Esophagus muscularis mucosa (tissue), 4 donors: ENCODE measurements at regions not wholly inside any gene's neighbourhood (a gene's known extent, or its start where the extent isn't known, plus 50 kb on each side); places are given as distances from the start of the nearest gene placed in this dataset.

ENCODE experiments used
- EP300 ChIP-seq: sonication (generic); formaldehyde crosslinking; IDR thresholded peaks from one replicate; pipeline ENCODE4 v1.6.1; 2017; ENCODE audit warnings: antibody characterized with exemption
- POLR2A ChIP-seq: fragments of 450-650 bp; IDR thresholded peaks from one replicate; pipeline ENCODE4 v1.6.1; 2017; ENCODE audit warnings: antibody characterized with exemption, moderate library complexity, mild to moderate bottlenecking, low read depth
- POLR2AphosphoS5 ChIP-seq, 2 donors: sonication (generic); formaldehyde crosslinking; IDR thresholded peaks; one replicate each; pipeline ENCODE4 v1.6.1; 2017; ENCODE audit warnings: antibody characterized with exemption in 2 of 2
- TF ChIP-seq, protein P1 (sequence below), 3 experiments: fragments of 200-600 bp in 2 of 3; fragments of 450-650 bp in 1 of 3; sonication (generic) in 2 of 3; IDR thresholded peaks; one replicate each; pipeline ENCODE4 v1.5.1; 2017 to 2019; ENCODE audit warnings: antibody characterized with exemption in 3 of 3, mild to moderate bottlenecking in 2 of 3, moderate library complexity in 1 of 3

DNA sequence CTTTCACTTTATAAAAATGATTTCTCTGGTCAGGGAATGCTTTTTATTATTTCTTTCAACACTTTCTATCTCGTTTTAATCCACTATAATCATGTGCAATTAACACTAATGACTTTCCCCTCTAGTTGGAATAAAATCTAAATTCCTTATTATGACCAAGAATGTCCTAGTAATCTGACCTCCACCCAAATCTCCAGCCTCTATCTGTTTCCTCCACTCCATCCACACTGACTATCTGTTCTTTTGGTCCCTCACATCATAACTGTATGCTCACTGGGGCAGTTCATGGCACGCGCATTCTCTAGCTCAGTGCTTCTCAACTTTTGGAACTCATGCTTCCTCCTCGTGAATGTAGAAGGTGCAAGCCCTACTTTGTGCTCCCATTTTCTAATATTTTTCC is 244.7 kb downstream of the POSTN start:
- TF ChIP-seq EP300: no peak
- TF ChIP-seq, protein P1, sequence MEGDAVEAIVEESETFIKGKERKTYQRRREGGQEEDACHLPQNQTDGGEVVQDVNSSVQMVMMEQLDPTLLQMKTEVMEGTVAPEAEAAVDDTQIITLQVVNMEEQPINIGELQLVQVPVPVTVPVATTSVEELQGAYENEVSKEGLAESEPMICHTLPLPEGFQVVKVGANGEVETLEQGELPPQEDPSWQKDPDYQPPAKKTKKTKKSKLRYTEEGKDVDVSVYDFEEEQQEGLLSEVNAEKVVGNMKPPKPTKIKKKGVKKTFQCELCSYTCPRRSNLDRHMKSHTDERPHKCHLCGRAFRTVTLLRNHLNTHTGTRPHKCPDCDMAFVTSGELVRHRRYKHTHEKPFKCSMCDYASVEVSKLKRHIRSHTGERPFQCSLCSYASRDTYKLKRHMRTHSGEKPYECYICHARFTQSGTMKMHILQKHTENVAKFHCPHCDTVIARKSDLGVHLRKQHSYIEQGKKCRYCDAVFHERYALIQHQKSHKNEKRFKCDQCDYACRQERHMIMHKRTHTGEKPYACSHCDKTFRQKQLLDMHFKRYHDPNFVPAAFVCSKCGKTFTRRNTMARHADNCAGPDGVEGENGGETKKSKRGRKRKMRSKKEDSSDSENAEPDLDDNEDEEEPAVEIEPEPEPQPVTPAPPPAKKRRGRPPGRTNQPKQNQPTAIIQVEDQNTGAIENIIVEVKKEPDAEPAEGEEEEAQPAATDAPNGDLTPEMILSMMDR (IDR thresholded peaks at IDR 0.05): no peak
- no peak for TF ChIP-seq POLR2A
- TF ChIP-seq POLR2AphosphoS5 (IDR thresholded peaks at IDR 0.05): no peak
